Body of pancreas (tissue), 4 donors: ENCODE measurements at regions not wholly inside any gene's neighbourhood (a gene's known extent, or its start where the extent isn't known, plus 50 kb on each side); places are given as distances from the start of the nearest gene placed in this dataset. TPM values are rescaled to one million over a fixed set of nuclear protein-coding genes. Genes with fewer than 3 reads are reported as not detected.

ENCODE experiments used
- ATAC-seq: fragments of 150-250 bp; one replicate; pipeline ENCODE4 v1.9.1; 2016
- DNase-seq, 4 donors: peaks; one replicate each; pipeline ENCODE4 v3.0.0-alpha.2; 2019
- H3K27ac ChIP-seq, 4 donors: fragments of 200-600 bp; sonication (generic); 1 replicate in 3 of 4; 2 replicates in 1 of 4; pipeline versions ENCODE4 v1.5.1 to v1.6.1; 2016 to 2019; ENCODE audit warnings: mild to moderate bottlenecking in 1 of 4, mixed read lengths in 1 of 4, moderate library complexity in 1 of 4
- H3K27me3 ChIP-seq, 2 donors: fragments of 200-600 bp; sonication (generic); one replicate each; pipeline ENCODE4 v1.6.0; 2016; ENCODE audit warnings: mild to moderate bottlenecking in 1 of 2
- H3K36me3 ChIP-seq, 2 donors: fragments of 200-600 bp; sonication (generic); replicated peaks in 1 of 2; 2 replicates each; pipeline ENCODE4 v1.5.1; 2016; ENCODE audit warnings: low read depth in 2 of 2; ENCODE audit not compliant: insufficient read depth in 1 of 2
- H3K4me1 ChIP-seq: fragments of 200-600 bp; sonication (generic); one replicate; pipeline ENCODE4 v1.6.0; 2016
- H3K4me3 ChIP-seq, 2 donors: fragments of 200-600 bp; sonication (generic); 1 replicate in 1 of 2; 2 replicates in 1 of 2; pipeline ENCODE4 v1.5.1; 2016 to 2019
- H3K9me3 ChIP-seq, 3 donors: fragments of 200-600 bp; sonication (generic); 1 replicate in 2 of 3; 2 replicates in 1 of 3; pipeline ENCODE4 v1.5.1; 2016
- POLR2A ChIP-seq, 3 donors: fragments of 450-650 bp; IDR thresholded peaks; one replicate each; pipeline ENCODE4 v1.6.1; 2016; ENCODE audit warnings: antibody characterized with exemption in 3 of 3, mild to moderate bottlenecking in 2 of 3
- WGBS, 2 donors: methylation state at CpG; one replicate each; pipeline ENCODE4 v1.1.5; 2017; 5-methylcytosine and 5-hydroxymethylcytosine counted together
- intact Hi-C: fragments of 100-400 bp; cut with DNase I; formaldehyde crosslinking; loops from one replicate; pipeline ENCODE4 v1.15.1; 2023
- small RNA-seq: library from RNA; depleted of rRNA; stranded (forward); fragments of <200 nt; gene quantifications from one replicate; pipeline ENCODE3, GENCODE V24; 2016
- TF ChIP-seq, protein P1 (sequence below), 7 experiments: fragments of 450-650 bp in 4 of 7; fragments of 200-600 bp in 3 of 7; sonication (generic) in 3 of 7; IDR thresholded peaks; one replicate each; pipeline ENCODE4 v1.5.1; 2016 to 2019; ENCODE audit warnings: antibody characterized with exemption in 7 of 7

DNA sequence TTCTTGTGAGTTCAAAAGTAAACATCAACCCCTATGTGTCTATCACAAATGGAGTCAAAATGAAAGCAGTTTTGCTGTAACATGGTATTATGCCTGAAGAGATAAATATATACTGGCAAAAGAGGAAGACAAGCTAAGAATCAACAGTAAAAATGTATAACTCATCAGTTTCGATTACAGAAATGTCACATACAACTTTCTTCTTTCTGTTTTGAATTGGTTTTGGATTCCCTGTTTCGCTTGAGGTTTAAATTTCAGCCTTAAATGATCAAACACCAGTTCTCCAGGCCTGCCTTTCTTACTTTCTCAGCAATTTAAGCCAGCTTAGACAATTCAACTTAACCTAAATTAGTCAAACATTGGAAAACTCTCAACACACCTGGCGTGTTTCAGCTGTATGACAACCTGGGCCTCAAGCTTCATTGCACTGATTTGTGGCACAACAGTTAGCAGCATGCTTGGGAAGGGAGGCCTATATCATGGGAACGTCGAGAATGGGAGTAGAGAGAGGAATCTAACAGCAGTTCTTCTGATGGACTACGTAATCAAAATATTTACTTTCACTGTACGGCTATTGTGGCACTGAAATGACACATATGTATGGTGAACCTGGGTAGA is 51.9 kb upstream of the MARCKS start:
- no peak for ATAC-seq
- intact Hi-C loops = no loop called here
- Histone ChIP-seq H3K9me3 (no peaks in the 10 kb centered on the region), H3K27me3 (no peaks in the 10 kb centered on the region), H3K27ac (peak overlapping the region in 1 of 4 donors; percentile 33), H3K4me1 (peaks cover 11% of the 10 kb centered on the region), H3K36me3 (no peaks in the 10 kb centered on the region), H3K4me3 (no peak overlapping the region)
- TF ChIP-seq POLR2A (IDR thresholded peaks at IDR 0.05) = no peak
- TF ChIP-seq, protein P1, sequence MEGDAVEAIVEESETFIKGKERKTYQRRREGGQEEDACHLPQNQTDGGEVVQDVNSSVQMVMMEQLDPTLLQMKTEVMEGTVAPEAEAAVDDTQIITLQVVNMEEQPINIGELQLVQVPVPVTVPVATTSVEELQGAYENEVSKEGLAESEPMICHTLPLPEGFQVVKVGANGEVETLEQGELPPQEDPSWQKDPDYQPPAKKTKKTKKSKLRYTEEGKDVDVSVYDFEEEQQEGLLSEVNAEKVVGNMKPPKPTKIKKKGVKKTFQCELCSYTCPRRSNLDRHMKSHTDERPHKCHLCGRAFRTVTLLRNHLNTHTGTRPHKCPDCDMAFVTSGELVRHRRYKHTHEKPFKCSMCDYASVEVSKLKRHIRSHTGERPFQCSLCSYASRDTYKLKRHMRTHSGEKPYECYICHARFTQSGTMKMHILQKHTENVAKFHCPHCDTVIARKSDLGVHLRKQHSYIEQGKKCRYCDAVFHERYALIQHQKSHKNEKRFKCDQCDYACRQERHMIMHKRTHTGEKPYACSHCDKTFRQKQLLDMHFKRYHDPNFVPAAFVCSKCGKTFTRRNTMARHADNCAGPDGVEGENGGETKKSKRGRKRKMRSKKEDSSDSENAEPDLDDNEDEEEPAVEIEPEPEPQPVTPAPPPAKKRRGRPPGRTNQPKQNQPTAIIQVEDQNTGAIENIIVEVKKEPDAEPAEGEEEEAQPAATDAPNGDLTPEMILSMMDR (IDR thresholded peaks at IDR 0.05) = no peak
- DNase-seq = no peak
- WGBS, 2 donors = 65 to 66% methylated on average over 7 of the region's 7 CpGs

DNA sequence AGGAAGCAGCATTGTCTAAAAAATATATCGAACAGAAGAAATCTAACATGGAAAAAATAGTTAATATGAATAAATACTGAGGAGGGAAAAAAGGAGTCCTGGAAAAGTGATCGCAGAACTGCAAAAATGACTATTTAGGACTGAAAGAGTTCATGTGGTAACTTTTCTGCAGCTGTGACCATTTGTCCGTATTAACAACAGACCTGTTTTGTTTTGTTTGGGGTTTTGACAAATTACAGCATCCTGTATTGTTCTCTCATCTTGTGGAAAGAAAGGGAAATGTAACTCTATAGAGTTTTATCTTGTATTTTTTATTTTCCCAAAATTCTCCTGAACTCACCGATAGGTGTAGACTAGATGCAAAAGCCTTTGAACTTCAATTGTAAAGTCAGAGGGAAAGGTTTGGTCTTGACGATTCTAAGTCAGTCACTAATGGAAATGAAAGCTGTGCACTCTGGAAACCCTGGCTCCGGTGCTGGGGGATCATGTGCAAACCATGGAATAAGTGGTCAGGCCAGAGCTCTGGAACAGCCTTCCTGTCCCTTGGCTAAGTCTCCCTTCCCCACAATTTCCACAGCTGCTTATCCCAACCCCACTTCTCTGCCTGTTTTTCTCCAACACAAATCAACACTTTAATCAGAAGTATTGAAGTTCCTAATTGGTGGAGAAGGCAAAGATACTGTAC is 51.2 kb upstream of the MARCKS start:
- H3K9me3 ChIP-seq = no peaks in the 10 kb centered on the region
- DNase-seq (no peak), ATAC-seq (no peak)
- 83 to 88% methylated on average over 6 of the region's 6 CpGs for WGBS, 2 donors
- H3K36me3 ChIP-seq = no peaks in the 10 kb centered on the region
- peak overlapping the region in 1 of 4 donors; percentile 33 for H3K27ac ChIP-seq
- no peak for TF ChIP-seq POLR2A (IDR thresholded peaks at IDR 0.05)
- intact Hi-C loops = no loop called here
- H3K4me3 ChIP-seq = no peak overlapping the region
- no peaks in the 10 kb centered on the region for H3K27me3 ChIP-seq
- peaks cover 4% of the 10 kb centered on the region for H3K4me1 ChIP-seq

Small RNAs in the stretch of these regions (small RNA-seq; reads per million reads assigned to genes)
- not detected for gene RNU6-1163P
